Right lobe of liver (tissue), 6 donors: ENCODE measurements at regions not wholly inside any gene's neighbourhood (a gene's known extent, or its start where the extent isn't known, plus 50 kb on each side); places are given as distances from the start of the nearest gene placed in this dataset.

ENCODE experiments used
- ATAC-seq, 4 donors: fragments of 200-7000 bp; cut with Tn5 transposase; one replicate each; pipeline ENCODE4 v1.9.1; 2020; ENCODE audit warnings: mild to moderate bottlenecking in 4 of 4, moderate library complexity in 4 of 4
- DNase-seq, 3 donors: peaks; one replicate each; pipeline ENCODE4 v3.0.0-alpha.2; 2020
- H3K27ac ChIP-seq, 3 donors: fragments of 200-600 bp; one replicate each; pipeline ENCODE4 v1.8.0; 2022
- H3K27me3 ChIP-seq, 2 donors: fragments of 200-600 bp; one replicate each; pipeline ENCODE4 v1.8.0; 2022
- H3K36me3 ChIP-seq, 4 donors: fragments of 200-600 bp; sonication (generic) in 1 of 4; one replicate each; pipeline versions ENCODE4 v1.5.1 to v1.8.0; 2017 to 2022; ENCODE audit warnings: control low read depth in 1 of 4
- H3K4me1 ChIP-seq, 4 donors: fragments of 200-600 bp; sonication (generic) in 1 of 4; one replicate each; pipeline versions ENCODE4 v1.5.1 to v1.8.0; 2017 to 2022; ENCODE audit warnings: control low read depth in 1 of 4
- H3K4me3 ChIP-seq, 3 donors: fragments of 200-600 bp; one replicate each; pipeline ENCODE4 v1.8.0; 2022
- H3K9me3 ChIP-seq, 4 donors: fragments of 200-600 bp; sonication (generic) in 1 of 4; one replicate each; pipeline versions ENCODE4 v1.5.1 to v1.8.0; 2017 to 2022; ENCODE audit warnings: control low read depth in 1 of 4
- POLR2A ChIP-seq: fragments of 450-650 bp; IDR thresholded peaks from one replicate; pipeline ENCODE4 v1.6.1; 2017; ENCODE audit warnings: antibody characterized with exemption, mild to moderate bottlenecking
- WGBS: methylation state at CpG from one replicate; pipeline ENCODE4 v1.1.6; 2018; ENCODE audit warnings: low coverage, low lambda C conversion rate; ENCODE audit not compliant: insufficient coverage; ENCODE audit errors: missing lambda C conversion rate; 5-methylcytosine and 5-hydroxymethylcytosine counted together
- intact Hi-C, 2 donors: fragments of 100-400 bp; cut with DNase I; formaldehyde crosslinking; loops; one replicate each; pipeline versions ENCODE4 v1.11.2 to v1.14.1; 2022
- TF ChIP-seq, protein P1 (sequence below), 4 donors: fragments of 200-600 bp in 3 of 4; fragments of 450-650 bp in 1 of 4; IDR thresholded peaks; one replicate each; pipeline versions ENCODE4 v1.5.1 to v1.8.0; 2016 to 2022; ENCODE audit warnings: antibody characterized with exemption in 4 of 4, mild to moderate bottlenecking in 2 of 4
- donor health status: DM: no; HTN: yes; CAD: no.
- donor health status: DM: no; HTN: no; CAD: no.
- donor health status: DM: no; HTN: no; CAD: no.
- donor health status: DM: no; HTN: yes; CAD: no.
- donor health status: DM: no; HTN: yes; CAD: no.

- Histone ChIP-seq H3K27me3 (no peaks in the 10 kb centered on the region), H3K4me1 (no peaks in the 10 kb centered on the region), H3K27ac (no peak overlapping the region), H3K9me3 (no peaks in the 10 kb centered on the region), H3K4me3 (no peak overlapping the region), H3K36me3 (no peaks in the 10 kb centered on the region)
- ATAC-seq (no peak), DNase-seq (no peak)
- 92% methylated on average over 4 of the region's 4 CpGs for WGBS
- intact Hi-C loops, result no loop called here
- TF ChIP-seq, protein P1, sequence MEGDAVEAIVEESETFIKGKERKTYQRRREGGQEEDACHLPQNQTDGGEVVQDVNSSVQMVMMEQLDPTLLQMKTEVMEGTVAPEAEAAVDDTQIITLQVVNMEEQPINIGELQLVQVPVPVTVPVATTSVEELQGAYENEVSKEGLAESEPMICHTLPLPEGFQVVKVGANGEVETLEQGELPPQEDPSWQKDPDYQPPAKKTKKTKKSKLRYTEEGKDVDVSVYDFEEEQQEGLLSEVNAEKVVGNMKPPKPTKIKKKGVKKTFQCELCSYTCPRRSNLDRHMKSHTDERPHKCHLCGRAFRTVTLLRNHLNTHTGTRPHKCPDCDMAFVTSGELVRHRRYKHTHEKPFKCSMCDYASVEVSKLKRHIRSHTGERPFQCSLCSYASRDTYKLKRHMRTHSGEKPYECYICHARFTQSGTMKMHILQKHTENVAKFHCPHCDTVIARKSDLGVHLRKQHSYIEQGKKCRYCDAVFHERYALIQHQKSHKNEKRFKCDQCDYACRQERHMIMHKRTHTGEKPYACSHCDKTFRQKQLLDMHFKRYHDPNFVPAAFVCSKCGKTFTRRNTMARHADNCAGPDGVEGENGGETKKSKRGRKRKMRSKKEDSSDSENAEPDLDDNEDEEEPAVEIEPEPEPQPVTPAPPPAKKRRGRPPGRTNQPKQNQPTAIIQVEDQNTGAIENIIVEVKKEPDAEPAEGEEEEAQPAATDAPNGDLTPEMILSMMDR (IDR thresholded peaks at IDR 0.05), result no peak
- TF ChIP-seq POLR2A, result no peak
These were observed 77.4 kb downstream of the MS4A13 start for GRCh38 chr11:60592601-60593000.

- TF ChIP-seq, protein P1 (IDR thresholded peaks at IDR 0.05), result no peak
- no peak for TF ChIP-seq POLR2A
- no peak overlapping the region for H3K27ac ChIP-seq
- WGBS, result 59% methylated on average over 4 of the region's 4 CpGs
- intact Hi-C loops, result no loop called here
- H3K36me3 ChIP-seq, result no peaks in the 10 kb centered on the region
- DNase-seq (no peak), ATAC-seq (no peak)
- no peaks in the 10 kb centered on the region for H3K27me3 ChIP-seq
- H3K4me1 ChIP-seq, result no peaks in the 10 kb centered on the region
- no peaks in the 10 kb centered on the region for H3K9me3 ChIP-seq
- H3K4me3 ChIP-seq, result no peak overlapping the region
These were observed 79.9 kb downstream of the MS4A13 start for GRCh38 chr11:60594998-60595642.

- no peak for DNase-seq
- H3K4me1 ChIP-seq, result no peaks in the 10 kb centered on the region
- no peaks in the 10 kb centered on the region for H3K9me3 ChIP-seq
- no peak overlapping the region for H3K4me3 ChIP-seq
- TF ChIP-seq POLR2A, result no peak
- TF ChIP-seq, protein P1 (IDR thresholded peaks at IDR 0.05), result no peak
- ATAC-seq, result no peak
- 71% methylated on average over 3 of the region's 3 CpGs for WGBS
- intact Hi-C loops, result no loop called here
- H3K27ac ChIP-seq, result no peak overlapping the region
- H3K36me3 ChIP-seq, result no peaks in the 10 kb centered on the region
- no peaks in the 10 kb centered on the region for H3K27me3 ChIP-seq
These were observed 91.9 kb upstream of the MS4A8 start for GRCh38 chr11:60607483-60607882.

DNA sequence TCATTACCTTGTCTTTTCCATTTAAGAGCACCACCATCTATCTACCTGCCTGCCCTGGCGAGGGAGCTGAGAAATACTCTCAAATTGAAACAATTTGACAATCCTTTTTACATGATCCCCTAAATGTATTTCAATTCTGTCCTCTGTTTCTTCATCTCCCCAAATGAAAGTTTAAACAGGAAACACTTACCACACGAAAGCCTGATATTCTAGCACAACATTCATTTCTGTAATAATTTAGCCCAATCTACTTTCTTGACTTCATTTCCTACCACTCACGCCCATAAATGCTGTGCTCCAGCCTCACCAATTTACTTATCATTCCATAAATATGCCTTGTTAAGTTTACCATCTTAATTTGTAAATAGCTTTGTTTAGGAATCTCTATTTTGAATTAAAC, 89.8 kb upstream of the MS4A8 start:
- no peaks in the 10 kb centered on the region for H3K27me3 ChIP-seq
- TF ChIP-seq, protein P1 (IDR thresholded peaks at IDR 0.05), result no peak
- TF ChIP-seq POLR2A, result no peak
- H3K4me1 ChIP-seq, result no peaks in the 10 kb centered on the region
- 21% methylated on average over 3 of the region's 3 CpGs for WGBS
- DNase-seq, result no peak
- no peaks in the 10 kb centered on the region for H3K36me3 ChIP-seq
- H3K4me3 ChIP-seq, result no peak overlapping the region
- no peak for ATAC-seq
- no peak overlapping the region for H3K27ac ChIP-seq
- H3K9me3 ChIP-seq, result no peaks in the 10 kb centered on the region
- intact Hi-C loops, result no loop called here

- H3K4me1 ChIP-seq, result no peaks in the 10 kb centered on the region
- H3K36me3 ChIP-seq, result no peaks in the 10 kb centered on the region
- ATAC-seq (no peak), DNase-seq (no peak)
- H3K9me3 ChIP-seq, result no peaks in the 10 kb centered on the region
- WGBS, result 57% methylated on average over 1 of the region's 1 CpG
- H3K27me3 ChIP-seq, result no peaks in the 10 kb centered on the region
- H3K4me3 ChIP-seq, result no peak overlapping the region
- no peak for TF ChIP-seq POLR2A
- TF ChIP-seq, protein P1 (IDR thresholded peaks at IDR 0.05), result no peak
- intact Hi-C loops, result no loop called here
- no peak overlapping the region for H3K27ac ChIP-seq
These were observed 88.7 kb upstream of the MS4A8 start for GRCh38 chr11:60610702-60611101.
